ENCODE measurements at regions not wholly inside any gene's neighbourhood (a gene's known extent, or its start where the extent isn't known, plus 50 kb on each side); places are given as distances from the start of the nearest gene placed in this dataset.
"Not testable (repeated sequence)": the region's sequence is repeated elsewhere in the genome, so short reads cannot be mapped to it uniquely, and the experiment has no call there.

DNA sequence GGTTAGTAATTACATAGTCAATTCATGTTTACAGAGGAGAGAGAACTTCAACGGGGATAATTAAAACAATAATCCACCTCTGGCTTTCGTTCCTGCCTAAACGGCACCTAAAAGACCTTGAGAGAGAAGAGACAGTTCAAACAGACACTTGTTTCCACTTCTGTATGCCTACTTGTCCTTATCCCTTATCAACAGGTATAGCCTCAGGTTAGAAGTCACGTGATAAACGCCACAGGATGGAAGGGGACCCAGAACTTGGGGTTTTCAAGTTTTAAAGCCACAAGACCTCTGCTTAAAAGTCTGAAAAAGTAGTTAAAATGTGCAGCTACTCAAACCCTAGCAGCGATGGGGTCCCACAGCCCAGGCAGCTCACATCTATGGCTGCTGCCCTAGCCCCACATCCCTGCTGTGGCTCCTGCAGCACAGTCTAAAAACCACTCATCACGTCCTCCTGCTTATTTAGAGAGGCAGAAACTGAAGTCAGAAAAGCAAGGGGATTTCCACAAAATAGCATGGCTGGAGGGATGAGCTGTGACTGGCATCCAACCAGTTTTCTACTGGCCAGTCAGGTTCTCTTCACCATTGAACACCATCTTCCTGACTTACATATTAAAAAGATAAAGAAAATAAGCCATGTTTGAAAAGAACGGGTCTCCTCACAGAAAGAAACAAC, 51.2 kb upstream of the SEC16B start:
- DNase-seq, result no peak

DNA sequence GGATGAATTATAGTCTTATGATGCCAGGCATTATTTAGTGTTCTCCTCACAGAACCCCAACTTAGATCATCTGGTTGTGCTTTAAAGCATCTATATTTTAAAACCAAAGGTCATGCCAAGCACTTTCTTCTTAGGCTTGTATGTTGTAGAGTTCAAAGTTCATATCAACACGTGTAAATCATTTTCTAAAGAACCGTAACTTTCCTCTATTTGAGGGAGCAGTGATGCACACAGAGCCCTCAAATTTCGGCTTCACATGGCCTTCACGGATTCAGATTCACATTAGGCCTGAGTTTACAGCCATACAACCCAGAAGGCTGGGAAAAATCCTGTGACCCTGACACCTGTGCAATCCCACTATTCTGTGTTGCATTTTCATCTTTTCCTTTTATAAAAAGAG, 52.1 kb upstream of the SEC16B start:
- no peak for DNase-seq

DNA sequence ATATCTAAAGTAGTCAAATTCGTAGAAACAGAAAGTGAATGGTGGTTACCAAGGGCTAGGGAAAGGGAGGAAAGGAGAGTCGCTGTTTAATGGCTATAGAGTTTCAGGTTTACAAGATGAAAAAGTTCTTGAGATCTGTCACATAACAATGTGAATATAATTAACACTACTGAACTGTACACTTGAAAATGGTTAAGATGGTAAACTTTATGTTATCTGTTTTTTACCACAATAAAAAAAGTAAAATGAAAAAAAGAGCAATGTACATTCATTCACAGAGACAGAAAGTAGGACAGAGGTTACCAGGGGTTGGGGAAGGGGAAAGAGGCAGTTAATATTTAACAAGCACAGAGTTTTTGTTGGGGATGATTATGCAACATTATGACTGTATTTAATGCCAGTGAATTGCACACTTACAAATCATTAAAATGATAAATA, 53.3 kb upstream of the SEC16B start:
- no peak for DNase-seq

DNA sequence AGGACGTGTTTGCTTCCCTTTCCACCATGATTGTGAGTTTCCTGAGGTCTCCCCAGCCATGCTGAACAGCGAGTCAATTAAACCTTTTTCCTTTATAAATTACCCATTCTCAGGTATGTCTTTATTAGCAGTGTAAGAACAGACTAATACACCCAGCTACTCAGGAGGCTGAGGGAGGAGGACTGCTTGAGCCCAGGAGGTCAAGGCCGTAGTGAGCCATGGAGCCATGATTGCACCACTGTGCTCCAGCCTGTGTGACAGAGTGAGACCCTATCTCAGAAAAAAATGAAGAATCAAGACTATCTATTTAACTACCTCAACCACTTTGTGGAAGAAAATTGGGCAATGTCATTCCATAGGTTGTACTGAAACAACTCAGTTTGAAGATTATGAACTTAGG, 54.6 kb upstream of the SEC16B start:
- no peak for DNase-seq

DNA sequence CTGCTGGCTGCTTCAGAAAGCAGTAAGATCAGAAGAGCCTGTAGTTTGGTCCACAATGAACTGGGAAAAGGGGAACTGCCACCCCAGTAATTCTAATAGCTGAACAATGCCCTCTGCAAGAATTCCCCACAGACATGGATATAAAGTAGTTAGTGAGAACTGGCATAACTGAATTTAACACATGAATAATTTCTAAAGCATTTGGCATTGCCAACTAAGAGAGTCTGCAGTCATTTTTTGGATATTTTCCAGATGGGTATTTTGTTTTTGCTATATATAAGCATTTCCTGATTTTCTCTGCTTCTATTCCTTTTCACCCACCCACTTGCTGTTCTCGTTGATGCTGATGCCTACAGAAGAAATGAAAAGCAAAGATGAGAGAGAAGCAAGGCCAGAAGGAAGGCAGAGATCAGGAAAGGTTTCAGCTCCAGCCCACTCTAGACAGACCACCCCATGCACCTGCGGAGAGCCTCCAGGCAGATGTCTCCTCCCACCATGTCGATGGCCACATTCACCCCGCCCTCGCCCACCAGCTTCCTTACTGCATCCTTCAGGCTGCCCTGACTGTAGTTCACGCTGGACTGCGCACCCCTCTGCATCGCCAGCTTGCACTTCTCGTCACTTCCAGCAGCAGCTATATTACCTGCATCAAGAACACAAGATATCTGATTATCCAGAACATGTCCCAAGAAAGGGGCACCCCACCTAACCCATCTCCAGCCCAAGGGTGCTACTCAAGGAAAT, 55.9 kb upstream of the SEC16B start:
- DNase-seq, result no peak

DNA sequence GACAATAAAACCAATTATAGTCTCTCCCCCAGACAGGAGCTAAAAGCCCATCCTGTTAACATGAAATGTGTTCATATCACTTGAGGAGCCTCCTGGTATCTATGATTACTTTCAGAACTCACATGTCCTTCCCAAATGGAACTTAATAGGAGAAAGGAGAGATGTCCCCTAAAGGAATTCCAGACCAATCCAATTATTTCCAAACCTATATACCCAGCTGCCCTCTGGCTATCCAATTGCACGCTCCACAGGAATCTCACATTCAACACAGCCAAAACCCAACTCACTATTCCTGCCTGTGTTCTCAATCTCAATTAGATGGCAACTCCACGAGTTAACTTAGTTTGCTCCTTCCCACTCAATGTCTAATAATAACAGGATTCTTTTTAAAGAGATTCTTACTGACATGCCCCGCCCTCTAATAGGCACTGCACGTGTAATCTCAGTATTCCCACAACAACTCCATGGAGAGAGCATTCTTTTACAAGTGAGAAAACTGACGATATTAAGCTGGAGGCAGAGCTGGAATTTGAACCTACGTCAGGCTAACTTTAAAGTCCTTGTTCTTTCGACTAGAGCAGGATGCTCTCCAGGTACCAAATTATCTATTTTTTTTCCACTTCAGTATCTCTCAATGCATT, 59.1 kb upstream of the SEC16B start:
- no peak for DNase-seq

DNA sequence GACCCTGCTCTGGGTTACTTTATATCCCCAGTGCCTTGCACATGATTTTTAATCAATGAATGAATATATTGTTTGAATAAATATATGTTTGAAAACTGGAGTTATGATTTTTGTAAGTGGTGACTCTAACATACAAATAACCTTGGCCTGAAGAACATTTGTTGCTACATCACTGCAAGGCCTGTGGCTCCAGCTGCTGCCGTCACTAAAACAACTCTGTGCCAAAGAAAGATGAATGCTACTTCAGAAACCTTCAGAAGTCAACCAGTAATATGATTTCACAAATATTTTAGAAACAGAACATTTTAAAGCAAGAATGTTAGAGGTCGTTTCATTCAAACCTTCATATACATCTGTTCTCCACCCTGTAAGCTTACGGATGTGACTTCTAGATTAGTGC, 60.6 kb upstream of the SEC16B start:
- DNase-seq, result no peak

DNA sequence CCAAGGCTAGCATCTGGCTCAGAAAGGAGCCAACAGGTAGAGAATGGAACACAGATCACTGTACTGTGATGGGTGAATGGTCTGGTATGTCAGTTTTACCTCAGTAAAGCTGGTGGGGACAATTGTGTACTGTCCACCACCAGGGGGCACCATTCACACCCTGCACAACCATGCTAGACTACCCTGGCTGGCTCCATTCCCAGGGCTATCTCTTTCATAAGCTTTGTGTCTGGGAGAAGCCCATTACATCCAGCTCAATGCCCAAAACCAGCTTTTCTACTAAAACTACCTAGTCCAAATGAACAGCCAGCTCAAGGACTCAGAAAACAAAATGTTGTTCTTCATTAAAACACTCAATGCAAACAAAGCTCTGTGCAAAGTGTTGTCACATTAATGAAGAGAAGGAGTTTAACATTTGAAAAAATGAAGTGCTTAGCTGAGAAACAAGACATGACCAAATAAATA, 62.0 kb upstream of the RASAL2 start:
- peak; percentile 53 for DNase-seq

DNA sequence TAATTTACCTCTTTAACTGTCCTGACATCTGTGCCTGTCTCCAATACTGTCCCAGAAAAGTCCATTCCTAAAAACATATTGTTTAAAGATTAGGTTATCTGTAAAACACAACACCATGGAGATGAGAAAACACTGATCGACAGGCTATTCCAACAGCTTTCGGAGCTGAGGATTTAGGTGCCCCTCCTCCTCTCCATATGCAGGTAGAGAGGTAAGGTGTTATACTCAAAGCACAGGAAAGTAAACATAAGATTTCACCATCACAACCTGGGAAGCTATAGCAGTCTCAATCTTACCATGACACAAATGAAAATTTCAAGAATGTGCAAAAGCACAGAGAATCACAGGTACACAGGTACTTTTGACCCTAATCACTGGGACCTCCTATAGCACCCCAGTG, 60.9 kb upstream of the RASAL2 start:
- DNase-seq, result no peak

DNA sequence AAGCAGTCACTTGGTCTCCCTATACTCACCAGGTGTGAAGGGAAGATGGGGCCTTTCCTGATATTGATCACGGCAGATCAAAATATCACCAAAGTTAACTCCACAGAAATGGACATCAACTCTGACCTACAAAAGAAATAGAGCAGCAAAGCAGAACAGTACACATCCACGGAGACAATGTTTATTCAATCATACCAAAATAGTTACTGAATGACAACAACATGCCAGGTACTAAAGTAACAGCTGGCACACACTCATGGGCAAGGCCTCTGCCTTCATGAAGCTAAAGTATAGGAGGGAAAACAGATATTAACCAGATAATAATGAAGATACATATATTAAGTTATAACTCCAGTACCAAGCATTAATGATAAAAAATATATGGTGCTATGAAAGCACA, 59.2 kb upstream of the RASAL2 start:
- no peak for DNase-seq

DNA sequence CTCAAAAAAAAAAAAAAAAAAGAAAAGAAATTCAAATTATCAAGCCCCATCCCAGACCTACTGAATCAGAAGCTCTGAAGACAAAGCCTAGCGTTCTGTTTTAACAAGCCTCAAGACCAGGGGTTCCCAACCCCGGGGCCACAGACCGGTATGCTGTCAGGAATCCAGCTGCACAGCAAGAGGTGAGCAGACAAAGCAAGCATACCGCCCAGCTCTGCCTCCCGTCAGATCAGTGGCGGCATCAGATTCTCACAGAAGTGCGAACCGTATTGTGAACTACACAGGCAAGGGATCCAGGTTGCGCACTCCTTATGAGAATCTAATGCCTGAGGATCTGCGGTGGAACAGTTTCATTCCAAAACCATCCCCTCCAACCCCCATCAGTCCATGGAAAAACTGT, 57.8 kb upstream of the RASAL2 start:
- no peak for DNase-seq

DNA sequence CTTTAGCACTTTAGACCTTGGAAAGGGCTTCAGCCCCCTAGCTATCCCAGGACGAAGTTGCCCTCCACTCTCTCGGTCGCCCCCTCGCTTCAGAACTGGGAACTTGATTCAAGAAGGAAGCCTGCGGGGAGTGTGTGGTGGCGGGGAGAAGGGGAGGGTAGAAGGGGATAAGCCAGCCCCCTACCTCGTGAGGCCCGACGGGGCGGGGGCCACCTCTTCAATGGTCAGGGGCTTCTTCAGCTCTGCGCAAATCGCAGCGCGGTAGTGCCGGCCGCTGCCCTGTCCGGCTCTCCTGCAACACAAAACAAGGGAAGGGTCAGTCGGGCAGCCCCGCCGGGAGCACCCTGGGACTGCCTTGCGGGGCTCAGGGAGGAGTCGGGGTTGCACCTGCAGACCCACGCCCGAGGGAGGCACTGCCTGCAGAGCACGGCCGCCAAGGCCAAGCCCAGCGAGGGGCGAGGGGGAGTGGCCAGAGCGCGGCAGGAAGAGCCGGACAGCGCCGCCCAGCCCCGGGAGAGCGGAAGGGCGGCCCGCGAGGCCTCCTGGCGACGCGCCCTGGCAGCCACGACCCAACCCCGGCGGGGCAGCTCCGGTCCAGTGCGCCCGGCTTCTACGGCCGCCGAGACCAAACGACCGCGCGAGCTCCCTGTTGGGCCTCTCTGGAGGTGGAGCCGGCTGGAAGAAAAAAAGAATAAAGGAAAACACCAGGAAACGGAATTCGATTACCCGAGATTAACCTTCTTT, 56.2 kb upstream of the RASAL2 start:
- peak; percentile 45 for DNase-seq

DNA sequence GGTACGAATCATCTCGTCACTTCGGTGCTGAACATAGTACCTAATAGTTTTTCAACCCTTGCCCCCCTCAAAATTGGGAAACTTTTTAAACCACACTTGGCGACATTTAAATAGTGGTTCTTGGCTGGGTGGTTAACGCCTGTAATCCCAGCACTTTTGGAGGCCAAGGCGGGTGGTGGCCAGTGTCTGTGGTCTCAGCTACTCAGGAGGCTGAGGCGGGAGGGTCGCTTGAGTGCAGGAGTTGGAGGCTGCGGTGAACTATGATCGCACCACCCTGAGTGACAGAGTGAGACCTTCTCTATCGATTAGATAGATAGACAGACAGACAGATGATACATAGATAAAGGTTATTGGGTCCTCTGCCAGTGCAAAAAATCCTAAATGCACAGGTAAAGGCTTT, 55.5 kb upstream of the RASAL2 start:
- no peak for DNase-seq

DNA sequence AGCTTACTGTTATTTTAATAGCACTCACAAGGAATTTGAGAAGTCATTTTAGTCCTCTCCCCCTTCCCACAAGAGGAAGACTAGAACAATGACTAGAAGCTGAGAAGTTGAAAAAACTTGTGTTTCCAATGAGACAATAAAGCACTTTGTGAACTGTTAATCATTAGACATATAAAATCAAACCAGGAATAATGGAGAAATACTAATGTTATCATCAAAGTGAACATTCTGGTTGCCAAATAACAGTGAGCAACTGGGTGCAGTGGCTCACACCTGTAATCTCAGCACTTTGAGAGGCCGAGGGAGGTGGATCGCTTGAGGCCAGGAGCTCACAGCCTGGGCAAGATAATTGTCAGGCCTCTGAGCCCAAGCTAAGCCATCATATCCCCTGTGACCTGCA, 54.0 kb upstream of the RASAL2 start:
- DNase-seq, result no peak

DNA sequence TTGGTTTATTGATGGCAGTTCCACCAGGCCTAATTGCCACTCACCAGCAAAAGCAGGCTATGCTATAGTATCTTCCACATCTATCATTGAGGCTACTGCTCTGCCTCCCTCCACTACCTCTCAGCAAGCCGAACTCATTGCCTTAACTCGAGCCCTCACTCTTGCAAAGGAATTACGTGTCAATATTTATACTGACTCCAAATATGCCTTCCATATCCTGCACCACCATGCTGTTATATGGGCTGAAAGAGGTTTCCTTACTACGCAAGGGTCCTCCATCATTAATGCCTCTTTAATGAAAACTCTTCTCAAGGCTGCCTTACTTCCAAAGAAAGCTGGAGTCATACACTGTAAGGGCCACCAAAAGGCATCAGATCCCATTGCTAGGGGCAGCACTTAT, 50.0 kb upstream of the RASAL2 start:
- not testable (repeated sequence) for DNase-seq

Measured in occipital lobe (tissue), 1 donor.